NOMO-1 (cell line): ENCODE measurements at regions not wholly inside any gene's neighbourhood (a gene's known extent, or its start where the extent isn't known, plus 50 kb on each side); places are given as distances from the start of the nearest gene placed in this dataset.

Experiments used
- DNase-seq, 2 experiments: peaks; one replicate each; lab custom pipeline; 2025; ENCODE audit not compliant: unreplicated experiment in 2 of 2; lab: John Stamatoyannopoulos, UW

DNA sequence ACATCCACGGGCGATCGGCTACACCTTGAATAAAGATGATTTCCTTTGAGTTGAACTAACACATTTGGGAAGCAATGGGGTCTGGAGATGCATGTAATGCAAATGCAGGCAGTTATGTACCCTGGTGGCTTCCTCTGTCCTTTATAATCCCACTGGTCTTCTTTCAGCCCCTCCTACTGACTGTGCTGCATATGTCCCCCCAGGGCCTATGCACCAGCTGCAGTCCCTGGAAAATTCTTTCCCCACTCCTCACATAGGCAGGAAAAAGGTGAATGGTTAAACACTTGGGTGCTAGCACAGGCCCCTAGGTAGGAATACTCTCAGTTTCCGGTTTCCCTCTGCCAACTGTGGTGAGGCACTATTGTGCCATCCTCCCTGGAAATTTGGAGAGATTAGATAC, 294.8 kb upstream of the SOX5 start:
- no peak for DNase-seq

DNA sequence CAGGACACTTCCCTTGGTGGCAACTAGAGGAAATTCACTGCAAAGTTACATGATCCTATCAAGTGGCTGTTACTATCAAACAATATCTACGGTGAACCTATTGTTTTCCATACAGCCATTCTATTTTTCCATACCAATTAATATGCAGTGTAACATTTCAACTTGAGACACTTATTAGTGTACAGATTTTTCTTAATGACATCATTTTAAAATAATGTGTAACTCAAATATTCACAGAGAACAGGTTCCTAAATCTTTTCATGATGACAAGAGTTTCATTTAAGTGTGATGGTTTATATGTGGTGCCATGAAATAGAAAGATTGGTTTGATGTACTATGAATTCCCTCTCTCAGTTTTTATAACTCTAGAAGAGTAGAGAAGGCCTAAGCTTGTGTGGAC, 291.2 kb upstream of the SOX5 start:
- DNase-seq, result no peak

- DNase-seq, result no peak
Observed at GRCh38 chr12:24233519-24234246, 284.2 kb upstream of the SOX5 start.

- DNase-seq, result no peak
Observed at GRCh38 chr12:24232531-24232930, 283.1 kb upstream of the SOX5 start.

DNA sequence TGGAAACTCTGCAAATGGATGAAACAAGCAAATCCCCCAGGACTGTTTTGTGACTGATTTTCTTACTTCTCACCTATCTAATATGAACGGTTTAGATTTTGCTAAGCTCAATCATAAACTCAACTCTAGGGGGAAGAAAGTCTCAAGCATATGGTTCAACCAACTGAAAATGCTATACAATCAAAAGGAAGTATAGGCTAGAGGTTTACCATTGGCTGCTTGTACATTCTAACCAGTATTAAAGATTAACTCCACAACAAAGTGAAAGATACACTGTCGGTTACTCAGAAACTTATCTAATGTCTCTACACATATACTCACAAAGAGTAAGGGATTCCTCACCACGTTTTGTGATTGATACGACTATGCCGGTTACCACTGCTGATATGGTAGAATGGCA, 281.8 kb upstream of the SOX5 start:
- no peak for DNase-seq

DNA sequence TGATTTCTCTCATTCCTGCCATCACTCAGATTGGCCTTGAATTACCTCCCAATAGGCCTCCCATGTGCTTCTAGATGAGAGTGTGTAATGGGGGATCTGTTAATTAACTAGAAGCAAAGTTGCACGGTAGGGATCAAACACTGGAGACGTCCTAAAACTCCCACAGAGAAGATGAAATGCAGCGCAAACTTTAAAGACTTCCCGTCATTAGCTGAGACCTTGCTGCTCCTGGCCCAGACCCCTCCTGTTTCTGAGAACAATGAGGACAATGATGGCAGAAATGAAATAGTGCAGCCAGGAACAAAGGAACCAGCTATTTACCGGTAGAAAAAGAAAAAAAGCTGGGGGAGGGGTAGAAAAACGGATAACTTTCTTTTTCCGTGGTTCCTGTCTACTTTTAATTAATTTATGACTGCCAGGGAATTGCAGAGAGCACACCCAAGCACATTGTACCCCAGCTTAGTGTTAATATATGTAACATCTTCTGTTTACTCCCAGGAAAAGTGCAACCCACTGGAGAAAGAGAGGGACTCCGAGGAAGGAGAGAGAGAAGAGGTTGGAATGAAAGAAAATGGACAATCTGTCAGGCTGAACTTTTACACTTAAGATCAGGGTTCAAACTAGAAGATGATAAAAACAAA, 280.7 kb upstream of the SOX5 start:
- no peak for DNase-seq

GRCh38 chr12:24229031-24229700, 279.7 kb upstream of the SOX5 start:
- no peak for DNase-seq

GRCh38 chr12:24228371-24228770, 278.9 kb upstream of the SOX5 start:
- no peak for DNase-seq

GRCh38 chr12:24227551-24227950, 278.1 kb upstream of the SOX5 start:
- no peak for DNase-seq

DNA sequence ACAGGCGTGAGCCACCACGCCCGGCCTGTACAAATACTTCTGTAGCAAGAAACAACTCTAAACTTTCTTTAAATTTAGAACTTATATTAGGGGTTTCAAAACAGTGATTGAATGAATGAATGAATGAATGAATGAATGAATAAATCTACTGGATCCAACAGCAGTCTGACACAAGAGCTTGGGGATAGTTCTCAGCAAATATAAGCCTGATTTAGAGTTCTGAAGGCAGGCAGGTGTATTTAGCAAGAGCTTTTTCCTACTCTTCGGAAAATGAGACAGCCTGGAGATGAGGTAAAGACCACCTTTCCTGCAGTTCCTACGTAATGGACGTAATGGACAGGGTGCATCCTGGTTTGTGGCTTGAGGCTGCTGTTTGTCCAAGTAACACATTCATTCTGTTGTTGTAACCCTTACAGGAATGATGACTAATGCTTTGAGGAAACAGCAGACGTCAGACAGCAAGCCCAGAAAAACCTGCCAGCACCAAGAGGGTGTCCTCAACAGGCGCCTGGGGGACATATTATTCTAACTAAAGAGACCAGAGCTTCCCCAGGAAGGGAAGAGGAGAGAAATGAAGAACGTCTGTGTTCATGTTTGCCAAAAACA, 277.4 kb upstream of the SOX5 start:
- peak in 1 of 2 experiments; percentile 22 for DNase-seq

GRCh38 chr12:24224401-24224800, 274.9 kb upstream of the SOX5 start:
- DNase-seq, result no peak

DNA sequence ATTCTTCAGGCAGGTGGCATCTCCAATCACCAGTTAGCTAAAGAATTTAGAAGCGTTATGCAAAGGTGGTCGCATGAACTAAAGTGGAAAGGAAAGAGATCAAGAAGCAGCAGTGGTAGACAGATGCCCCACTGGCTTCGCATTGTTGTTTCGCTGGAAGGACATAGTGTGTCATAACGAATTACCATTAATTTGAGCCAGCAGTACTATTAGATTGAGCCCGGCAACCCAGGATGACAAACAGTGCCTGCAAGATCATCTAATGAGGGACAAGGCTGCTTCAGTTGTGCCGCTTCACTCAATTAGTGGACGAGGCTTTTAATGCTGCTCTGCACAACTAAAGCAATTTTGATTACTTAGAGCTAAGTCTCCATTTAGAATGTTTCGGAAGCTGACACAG, 274.5 kb upstream of the SOX5 start:
- DNase-seq, result no peak

DNA sequence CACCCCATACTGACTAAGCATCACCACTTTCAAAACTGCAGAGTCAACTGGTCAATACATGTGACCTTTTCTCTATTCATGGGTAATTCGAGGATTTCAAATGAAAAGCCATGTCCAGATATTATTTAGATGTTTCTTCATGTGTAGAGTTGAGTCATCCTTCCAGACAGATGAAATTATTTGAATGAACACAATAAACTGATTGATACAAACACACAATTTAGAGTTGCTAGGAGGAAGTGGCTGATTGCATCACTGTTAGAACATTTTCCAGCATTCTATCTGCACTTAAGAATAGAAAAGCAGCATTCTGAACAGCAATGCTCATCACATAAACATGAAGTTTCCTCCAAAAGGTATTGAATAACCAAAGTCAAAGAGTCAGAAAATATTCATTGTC, 273.5 kb upstream of the SOX5 start:
- DNase-seq, result peak in 1 of 2 experiments; percentile 58

- DNase-seq, result no peak
Observed at GRCh38 chr12:24212496-24212895, 263.0 kb upstream of the SOX5 start.

DNA sequence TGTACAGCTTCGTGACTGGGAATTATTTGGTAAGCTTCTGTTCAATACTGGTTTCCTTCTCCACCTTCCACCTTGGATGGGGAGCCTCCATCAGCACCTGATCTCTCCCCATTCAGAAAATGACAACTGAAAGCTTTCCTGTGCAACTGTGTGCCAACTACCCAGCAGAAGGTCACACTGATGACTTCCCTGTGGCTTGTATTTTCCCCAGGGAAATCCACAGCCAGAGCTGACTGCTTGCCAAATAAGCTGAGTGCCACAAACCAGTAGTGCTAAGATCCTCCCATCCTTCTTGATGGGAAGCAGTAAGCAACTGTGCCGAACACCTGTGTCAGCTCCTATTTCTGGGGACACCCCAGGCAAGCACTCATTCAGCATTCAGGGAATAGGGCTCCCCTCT, 257.2 kb upstream of the SOX5 start:
- DNase-seq, result no peak

DNA sequence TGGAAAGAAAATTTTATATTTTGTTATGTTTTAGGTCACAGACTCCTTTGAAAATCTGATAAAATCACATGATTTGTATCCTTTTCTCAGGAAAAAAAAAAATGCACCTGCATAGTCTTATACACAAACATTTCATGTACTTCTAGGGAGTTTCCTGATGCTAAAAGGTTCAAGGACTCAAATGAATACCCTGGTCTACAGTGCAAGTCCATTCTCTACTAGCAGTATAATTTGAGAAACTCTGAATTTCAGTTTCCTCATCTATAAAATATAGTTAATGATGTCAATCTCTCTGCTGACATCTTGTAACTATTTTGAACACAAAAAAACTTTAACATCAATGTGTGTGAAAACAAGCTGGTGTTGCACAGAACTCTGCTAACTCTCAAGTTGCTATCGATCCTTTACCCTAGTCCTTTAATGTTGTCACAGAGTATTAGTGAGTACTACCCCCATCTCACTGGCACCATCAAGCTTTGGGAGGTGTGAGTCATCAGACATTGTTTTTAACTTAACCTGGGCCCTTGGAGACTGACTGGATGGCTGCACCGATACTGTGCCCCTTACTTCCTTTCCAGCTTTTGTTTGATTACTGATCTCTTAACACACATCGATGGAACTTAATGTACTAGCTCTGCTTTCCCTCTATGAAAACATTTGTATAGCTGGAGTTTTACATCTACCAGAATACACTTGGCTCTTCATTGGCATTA, 251.9 kb upstream of the SOX5 start:
- no peak for DNase-seq

GRCh38 chr12:24200010-24200409, 250.5 kb upstream of the SOX5 start:
- DNase-seq, result no peak

DNA sequence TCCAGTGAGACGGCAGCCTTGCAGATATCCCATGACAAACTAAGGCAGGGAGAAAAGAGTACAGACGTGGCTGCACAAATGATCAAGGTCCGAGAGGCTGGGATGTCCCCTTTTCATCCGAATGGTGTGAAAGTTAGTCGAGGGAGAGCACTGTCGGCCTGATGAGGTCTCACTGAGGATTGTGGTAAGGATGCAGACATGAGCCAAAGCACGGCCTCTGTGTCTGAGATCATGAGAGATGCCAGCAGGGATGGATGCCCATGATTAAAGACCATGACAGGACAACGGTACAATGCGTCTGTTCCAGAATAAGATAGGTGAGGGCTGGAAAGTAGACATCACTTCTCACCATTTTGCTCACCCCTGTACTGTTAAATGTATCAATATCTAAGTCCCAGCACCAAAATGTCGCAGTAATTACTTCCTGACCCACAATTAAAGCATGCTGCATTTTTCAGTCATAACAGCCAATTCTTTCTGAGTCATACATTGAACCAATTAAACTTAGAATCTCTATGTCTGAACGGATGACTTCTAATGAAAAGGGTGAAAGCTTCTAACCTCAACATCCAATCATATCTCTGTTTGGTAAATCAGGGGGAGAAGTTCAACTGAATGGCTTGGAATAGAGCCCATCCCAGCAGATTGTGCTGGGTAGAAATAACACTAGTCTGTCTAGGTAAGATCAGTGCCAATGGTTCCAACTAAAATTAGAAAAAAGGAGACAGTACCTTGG, 249.6 kb upstream of the SOX5 start:
- DNase-seq, result no peak

DNA sequence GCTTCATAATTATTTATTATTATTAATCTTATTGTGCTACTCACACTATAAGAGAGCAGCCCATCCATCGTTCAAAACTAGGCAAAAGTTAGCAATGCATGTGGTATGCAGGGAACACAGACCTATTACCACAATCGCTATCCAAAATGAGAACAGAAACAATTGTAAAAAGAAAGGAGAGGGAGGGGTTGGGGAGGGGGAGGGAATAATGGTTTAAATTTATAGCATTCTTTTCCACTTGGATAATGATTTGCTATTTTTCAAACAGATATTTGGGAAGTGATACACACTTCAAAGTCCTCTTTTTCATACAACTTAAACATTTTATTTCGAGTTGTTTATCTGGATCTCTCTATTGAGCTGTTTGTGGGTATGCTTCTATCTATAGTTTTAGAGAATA, 248.6 kb upstream of the SOX5 start:
- DNase-seq, result no peak

- DNase-seq, result no peak
Observed at GRCh38 chr12:24197532-24197931, 248.1 kb upstream of the SOX5 start.
